GM19468 (cell line): ENCODE measurements at regions not wholly inside any gene's neighbourhood (a gene's known extent, or its start where the extent isn't known, plus 50 kb on each side); places are given as distances from the start of the nearest gene placed in this dataset.

ENCODE experiments used
- ATAC-seq: cut with Tn5 transposase; IDR thresholded peaks from one replicate; pipeline ENCODE4 v1.9.1; 2021; ENCODE audit warnings: mild to moderate bottlenecking, moderate library complexity, moderate number of reproducible peaks; ENCODE audit not compliant: unreplicated experiment; ENCODE audit errors: extremely low read depth

DNA sequence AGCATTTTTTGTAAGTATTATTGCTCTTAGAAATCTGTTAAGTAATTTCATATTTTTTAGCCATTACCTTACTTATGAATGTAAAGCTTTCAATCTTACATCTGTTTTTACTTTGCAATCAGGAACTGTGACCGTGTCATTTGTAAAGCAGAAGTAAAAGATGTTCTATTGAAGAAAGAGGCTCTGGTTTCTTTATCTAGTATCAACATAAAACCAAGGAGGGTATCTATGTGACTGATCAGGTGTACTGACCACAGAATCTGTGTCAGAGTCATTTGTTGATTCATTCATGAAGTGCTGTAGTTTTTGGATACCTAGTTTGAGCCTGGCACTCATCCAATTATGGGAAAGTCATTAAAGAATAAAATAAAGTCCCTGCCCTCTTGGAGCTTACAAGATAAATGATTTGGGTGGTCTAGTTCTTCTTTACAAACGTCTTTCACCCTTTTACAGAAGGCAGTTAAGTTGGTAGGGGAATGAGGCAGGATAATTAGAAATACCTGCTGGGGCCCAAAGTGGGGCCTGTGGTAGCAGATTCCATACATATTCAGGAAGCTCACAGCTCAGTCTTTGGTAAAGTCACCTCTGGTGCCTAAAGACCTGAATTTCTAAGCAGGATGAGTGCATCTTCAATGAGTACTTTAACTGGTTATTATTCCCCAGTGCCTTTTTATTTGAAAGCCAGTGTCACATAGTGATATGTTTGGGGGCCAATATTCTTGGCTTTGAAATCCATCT, 260.6 kb upstream of the NT5C1B start:
- peak; percentile 40 for ATAC-seq

DNA sequence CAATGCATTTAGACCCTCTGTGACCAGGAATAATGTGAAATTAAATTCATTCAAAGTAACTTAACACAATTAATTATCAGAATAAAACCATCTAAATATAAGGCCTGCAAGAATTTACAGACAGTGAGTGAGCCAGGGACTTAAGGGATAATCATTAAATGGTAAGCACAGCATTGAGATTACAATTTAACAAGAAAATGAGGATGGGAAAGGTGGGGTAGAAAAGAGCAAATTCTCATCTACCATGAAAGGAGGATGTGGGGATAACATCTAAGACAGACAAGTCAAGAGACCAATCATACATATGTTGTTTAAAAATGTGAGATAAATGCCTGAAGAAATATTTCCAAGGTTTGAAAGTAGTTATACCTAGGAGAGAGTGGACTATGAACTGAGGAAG, 259.3 kb upstream of the NT5C1B start:
- no peak for ATAC-seq

DNA sequence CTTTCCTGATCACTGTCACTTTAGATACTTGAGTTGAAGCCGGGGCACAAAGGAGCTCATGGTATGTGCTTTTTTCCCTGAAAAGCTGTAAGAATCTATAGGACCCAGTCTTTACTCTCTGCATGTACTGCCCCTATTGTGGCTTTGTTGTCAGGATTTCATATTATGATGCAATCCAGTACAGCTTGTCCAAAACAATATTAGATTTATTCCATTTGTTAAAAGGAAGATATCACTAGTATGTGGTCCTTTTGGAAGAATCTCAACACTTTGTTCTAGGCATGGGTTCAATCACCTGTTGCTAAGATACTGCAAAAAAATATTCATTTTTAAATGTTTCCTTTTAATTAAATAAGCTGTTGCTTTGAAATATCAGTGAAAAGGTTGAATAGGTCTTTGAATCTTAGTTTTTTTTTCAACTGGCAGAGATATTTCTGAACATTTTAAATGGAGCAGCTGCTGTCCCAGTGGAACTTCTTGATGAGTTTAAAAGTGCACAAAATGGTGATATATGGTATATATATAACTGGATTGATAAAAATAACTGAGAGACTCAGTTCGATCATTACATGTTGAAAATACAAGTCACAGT, 256.6 kb upstream of the NT5C1B start:
- ATAC-seq, result no peak

DNA sequence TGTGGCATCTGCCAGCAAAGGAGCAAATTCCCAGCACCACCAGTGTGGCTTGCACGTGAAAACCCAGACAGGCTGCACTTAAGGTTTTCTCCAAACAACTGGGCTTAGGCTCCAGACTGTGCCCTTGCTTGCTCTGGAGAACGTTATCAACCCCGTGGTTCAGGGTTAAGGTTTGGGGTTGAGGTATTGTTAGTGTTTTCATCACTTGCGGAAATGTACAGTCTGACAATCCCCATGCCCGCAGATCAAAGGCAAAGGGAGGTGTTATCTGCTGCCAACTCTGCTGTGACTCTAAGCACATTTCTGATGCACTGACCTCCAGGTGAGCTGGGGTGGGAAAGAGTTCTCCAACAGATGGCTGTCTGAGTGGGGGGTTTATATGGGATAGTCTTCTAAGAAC, 253.5 kb upstream of the NT5C1B start:
- ATAC-seq, result no peak

DNA sequence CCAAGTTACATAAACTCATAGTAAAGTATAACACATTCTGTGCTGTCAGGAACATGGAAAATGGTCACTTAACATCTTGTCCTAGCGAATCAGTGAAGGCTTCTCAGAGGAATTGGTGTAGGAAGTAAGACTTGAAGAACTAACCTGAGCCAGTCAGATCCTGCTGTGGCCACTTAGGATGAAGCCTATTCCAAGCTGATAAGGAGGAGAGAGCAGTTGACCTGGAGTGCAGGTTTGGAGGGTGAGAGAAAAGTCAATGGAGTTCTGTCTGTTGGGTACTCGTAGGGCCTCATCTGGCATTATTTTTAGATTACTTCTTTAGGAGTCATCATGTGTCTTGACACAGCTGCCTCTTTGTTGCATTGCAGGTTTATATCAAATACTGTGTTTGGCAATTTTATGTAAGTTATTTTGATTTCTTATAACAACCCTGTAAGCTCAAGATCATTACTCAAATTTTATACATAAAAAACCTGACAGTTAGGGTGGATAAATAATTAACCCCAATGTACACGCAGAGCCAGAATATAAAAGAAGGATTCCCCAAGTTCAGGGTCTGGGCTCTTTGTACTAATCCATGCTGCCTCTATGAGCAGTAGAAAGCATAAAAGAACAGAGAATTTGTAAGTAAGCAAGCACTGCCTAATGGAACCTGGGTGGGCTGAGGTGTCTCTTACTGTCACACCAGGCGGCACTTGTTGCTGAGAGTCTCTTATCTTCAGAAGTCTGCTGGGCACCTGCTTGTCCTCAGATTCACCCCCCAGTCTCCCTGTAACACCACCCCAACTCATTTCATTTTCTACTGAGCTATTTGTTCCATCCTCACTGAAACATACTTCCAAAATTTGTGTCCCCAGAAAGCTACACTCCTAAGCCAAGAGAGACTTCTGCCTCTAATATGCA, 252.1 kb upstream of the NT5C1B start:
- no peak for ATAC-seq

DNA sequence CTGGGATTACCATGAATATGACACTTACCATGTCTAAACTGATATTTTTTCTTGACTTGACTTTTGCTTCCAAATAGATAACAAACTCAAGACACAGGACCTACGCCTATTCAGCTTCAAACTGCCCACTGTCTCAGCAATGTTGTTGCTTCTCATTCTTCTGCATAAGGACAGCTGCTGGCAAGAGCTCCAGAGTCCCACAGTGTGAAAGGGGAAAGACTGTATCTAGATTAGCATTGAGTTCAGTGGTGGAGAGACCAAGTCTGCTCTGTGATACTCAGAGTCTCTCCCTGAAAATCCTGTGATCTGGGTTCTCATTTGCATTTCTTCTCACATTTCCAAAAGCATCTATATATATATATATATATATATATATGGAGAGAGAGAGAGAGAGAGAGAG, 247.9 kb upstream of the NT5C1B start:
- ATAC-seq, result no peak

DNA sequence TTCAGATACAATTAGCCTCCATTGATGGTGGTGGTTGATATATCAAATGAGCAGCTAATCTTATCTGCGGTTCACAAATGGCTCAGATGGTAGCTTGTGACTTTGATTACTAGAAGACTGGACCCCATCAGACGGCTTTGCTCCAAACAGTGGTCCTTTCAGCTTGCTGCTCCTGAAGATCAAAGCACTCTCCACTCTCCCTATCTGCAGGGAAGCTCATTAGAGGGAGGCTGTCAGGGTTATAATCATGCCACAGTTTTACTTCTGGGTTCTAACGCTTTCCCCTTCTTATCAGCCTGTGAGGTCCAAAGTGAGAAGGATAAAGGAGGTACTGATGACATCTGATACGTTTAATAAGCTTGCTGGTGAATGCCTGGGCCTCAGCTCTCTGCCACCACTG, 247.1 kb upstream of the NT5C1B start:
- no peak for ATAC-seq

DNA sequence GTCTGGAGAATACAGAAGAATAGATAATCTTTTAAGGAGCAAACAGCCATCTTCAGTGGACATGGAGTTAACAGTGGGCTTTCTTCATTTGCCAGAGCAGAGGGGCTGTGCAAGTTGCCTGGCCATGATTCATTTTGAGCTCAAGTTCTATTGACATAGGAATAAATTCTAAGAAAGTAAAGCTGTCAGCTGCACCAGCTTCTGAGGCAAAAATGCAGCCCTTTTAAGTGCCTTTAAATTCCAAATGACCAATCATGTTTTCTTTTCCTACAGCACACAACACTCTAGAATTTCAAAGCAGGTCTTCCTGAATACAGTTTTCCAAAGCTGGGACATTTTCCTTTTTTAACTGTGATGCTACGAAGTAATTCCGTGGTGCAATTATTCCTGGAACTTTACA, 246.4 kb upstream of the NT5C1B start:
- no peak for ATAC-seq

DNA sequence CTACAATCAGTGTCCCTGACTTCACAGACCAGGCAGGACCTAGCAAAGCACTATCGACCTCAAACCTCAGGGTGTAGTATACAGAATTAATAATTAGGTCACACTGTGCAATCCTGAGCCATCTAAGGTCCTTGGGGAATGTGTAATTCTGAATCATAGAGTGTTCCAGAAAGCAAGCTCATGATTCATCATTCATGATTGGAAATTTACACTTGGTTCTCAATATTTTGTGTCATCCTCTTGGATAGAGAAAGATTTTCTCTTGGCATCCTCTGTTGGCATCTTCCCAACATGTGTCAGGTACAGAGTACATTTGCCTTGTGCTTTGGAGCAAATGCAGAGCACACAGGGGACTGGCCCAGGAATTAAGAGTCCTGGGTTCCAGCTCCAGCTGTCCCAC, 245.0 kb upstream of the NT5C1B start:
- no peak for ATAC-seq

DNA sequence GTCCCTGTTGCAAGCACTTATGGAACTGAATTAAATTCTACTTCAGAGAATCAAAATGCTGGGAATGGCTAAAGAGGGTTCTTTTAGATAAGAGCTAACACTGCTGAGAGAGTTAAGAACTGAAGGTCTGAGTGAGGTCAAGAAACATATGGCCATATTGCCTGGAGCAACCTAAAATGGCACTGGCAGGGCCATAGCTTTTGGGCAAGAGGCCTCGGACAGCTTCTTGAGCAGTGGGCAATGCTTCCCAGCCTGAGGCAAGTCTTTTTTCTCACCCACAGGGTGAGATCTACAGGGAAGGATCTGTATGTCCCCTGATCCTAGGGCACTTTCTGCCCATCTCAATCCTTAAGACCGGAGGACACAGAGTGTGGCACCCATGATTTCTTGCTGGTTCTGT, 244.6 kb upstream of the NT5C1B start:
- ATAC-seq, result no peak

DNA sequence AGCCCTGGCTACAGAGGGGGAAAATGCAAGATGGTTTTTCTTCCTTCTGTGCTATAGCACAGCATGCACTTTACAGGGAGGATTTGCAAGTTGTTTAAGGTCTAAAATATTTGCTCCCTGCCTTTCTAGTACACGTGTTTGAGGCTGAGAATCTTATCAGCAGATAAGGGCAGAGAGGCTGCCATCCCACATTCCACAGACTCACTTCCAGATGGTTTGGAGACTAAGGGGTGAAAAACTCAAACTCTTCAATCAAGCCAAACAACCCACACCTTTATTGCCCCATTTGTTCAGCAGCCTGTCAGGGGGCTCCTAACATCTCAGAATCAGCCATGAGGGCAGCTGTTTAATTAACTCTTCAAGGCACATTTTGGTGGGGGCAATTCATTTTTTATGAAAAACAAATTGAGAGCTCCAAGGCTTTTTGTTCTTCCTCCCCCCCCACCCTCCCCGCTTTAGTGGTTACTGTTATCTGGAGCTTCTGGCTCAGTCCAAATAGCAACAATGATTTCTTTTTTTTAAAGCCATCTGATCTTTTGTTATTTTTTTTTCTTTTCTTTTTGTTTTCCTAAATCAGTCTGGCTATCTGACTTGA, 242.6 kb upstream of the NT5C1B start:
- no peak for ATAC-seq

DNA sequence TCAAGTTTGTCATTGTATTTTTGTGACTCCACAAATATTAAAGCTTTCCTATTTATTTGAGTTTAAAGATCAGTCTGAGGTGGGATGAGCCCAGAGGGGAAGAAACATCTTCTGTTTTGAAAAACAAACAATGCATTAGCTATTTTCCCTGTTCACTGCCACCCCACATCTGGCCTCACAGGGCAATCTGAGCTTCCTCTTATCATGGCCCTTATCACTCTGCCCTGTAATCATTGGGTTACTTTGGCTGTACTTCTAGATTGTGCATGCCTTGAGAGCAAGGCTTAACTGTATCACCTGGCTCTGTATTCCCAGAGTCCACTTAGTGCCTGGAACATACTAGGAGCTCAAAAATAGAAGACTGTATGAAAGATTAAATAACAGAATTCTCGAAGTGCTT, 241.6 kb upstream of the NT5C1B start:
- no peak for ATAC-seq

DNA sequence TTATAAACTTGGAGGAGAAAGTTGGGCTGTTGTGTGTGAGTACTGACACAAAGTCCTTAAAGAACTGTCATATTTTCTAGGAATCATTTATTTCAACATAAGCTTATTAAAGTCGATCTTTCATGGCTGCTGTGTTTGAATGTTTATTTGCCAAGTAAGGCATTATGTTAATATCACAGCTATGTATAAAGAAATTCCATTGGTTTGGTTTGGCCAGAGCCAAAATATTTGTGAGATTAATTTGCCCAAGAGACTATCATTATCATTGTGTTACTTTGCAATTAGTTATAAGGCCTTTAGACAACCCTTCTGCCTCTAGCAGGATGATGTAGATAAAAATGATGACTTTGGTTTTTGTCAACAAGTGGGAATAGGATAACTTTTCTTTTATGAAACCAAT, 240.6 kb upstream of the NT5C1B start:
- ATAC-seq, result no peak

DNA sequence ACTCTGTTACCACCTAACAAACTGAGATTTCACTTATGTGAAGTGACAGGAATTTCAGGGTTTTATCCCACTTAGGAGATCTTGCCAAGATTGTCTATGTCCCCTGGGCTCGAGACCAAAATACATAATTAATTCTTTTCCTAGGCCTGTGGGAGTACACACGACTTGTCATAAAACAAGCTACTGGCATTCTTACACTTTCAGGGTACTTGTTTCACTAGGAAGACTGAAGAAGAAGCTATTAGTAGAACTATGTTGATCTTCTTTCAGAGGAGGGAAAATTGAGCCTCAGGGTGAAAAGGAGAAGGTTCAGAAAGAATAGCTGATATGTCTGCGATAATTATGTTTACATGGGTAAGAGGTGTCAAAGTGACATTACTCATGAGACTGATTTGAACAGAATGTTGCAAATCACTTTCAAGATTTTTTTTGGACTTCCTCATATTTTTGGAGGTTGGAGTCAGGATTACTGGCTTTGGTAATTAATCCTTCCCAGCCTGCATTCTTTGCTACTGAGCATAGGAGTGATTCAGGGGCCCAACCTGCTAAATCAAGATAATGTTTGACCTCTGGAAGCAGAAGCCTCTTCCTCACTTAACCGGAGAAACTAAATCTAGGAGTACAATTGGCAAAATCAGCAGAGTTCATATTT, 240.0 kb upstream of the NT5C1B start:
- no peak for ATAC-seq

DNA sequence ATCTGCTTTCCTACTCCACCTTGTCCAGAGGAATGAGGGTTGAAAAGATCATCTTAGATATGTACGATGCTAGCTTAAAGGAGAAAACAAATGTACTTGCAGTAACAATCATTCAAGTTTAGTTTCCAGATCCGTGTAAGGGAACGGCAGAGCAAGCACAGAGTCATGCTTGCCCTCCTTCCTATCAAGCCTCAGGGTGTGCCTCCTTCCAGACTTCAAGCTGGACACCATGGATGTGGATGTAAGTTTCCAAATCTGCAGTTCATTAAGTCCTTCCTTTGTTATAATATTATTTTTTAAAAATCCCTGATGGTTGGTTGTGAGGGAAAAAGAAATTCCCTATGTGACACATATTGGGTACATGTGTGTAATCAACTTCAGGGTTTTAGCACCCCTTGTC, 238.9 kb upstream of the NT5C1B start:
- ATAC-seq, result no peak

DNA sequence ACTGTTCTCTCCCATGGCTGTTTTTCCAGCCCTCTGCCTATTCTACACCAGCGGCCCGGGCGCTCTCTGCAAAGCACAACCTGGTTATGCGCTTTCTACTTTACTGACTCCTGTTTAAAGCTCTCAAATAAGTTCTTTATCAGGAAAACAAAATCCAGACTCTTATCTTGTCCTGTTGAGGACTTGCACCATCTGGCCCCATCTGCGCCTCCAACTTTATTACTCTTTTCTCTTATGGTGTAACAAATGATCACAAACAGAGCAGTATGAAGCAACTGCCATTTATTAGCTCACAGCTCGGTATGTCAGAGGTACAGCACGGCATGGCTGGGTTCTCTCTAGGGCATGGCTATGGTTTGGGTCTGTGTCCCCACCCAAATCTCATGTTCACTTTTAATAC, 236.5 kb upstream of the NT5C1B start:
- ATAC-seq, result no peak

DNA sequence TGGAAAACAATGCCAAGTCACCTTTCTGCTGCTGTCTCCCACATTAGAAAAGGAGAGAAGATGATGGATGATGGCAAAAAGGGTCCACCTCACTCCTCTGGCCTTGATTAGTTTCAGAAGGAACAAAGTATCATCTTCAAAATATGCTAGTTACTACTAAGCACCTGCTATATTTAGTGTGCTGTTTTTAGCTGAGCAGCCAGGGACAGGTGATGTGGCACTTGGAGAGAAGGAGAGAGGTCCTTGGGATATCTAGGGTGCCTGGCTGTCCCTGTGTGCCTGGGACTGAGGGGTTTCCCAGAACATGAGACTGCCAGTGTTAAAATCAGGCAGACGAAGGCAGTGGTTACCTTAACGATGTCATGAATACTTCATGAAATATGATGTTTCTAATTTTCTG, 235.5 kb upstream of the NT5C1B start:
- ATAC-seq, result no peak

DNA sequence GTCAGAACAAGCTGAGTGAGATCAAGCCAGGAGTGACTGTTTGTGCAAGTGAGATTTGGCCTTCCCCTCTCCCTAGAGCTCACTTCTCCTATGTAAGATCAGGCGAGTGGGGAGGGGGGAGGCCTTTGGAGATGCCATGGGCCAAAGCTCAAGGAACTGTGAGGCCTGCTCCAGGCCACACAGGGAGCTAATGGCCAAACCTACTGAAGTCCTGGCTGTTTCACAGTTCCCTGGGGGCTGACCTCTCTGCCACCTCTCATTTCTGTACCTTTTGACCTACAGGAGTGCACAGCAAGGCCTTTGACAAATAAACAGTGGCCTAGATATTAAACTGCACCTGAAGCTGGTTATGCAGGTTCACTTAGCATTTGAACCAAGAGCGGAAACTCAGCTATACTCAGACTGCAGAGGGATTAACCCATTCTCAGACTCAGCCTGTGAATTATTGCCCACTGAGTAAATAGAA, 235.0 kb upstream of the NT5C1B start:
- ATAC-seq, result no peak

DNA sequence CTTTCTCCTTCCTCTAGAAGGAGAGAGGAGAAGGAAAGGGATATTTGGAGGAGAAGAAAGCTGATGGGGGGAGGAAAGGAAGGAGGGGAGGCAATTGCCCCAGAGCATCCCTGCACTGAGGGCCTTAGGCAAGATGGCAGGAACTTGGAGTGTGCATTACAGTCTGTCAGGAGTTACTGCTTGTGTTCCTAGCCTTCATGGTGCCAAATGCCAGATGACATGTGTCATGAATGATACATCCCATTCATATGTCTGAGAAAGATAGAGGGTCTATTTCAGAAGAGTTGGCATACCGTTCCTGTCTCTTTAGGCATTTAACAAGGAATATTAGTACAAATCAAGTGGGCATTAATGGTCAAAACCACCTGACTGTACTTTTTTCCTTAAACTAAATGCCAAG, 232.1 kb upstream of the NT5C1B start:
- ATAC-seq, result no peak

DNA sequence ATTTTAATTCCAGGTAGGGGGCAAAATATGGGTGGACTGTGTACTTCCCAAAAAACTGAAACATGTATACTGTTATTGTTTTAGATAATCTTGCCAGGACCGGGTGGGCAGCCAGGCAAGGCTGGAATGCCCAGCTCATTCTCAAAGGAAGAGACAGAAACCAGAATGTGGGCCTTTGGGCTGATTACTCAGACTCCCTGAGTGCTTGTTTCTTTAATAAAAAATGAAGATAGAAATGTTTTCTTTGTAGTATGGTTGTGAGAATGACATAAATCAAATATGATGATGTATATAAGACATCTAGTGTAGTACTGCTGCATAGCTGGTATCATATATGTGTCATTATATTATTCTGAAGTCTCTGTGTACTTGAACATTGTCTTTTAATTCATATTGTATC, 231.6 kb upstream of the NT5C1B start:
- no peak for ATAC-seq
